Osteocyte (in vitro differentiated cells): ENCODE measurements at regions not wholly inside any gene's neighbourhood (a gene's known extent, or its start where the extent isn't known, plus 50 kb on each side); places are given as distances from the start of the nearest gene placed in this dataset.

Source experiments
- DNase-seq: peaks from one replicate; pipeline ENCODE4 v3.0.0; 2021; ENCODE audit warnings: mixed read lengths; ENCODE audit not compliant: unreplicated experiment; ENCODE audit errors: extremely low spot score
- H3K27ac Mint-ChIP-seq: one replicate; pipeline ENCODE4 v1.8.0; 2021; ENCODE audit warnings: mild to moderate bottlenecking, mixed read lengths; ENCODE audit not compliant: unreplicated experiment
- H3K27me3 Mint-ChIP-seq: one replicate; pipeline ENCODE4 v1.8.0; 2021; ENCODE audit warnings: mixed read lengths; ENCODE audit not compliant: unreplicated experiment
- H3K36me3 Mint-ChIP-seq: one replicate; pipeline ENCODE4 v1.8.0; 2021; ENCODE audit warnings: mixed read lengths; ENCODE audit not compliant: unreplicated experiment
- H3K4me1 Mint-ChIP-seq: one replicate; pipeline ENCODE4 v1.8.0; 2021; ENCODE audit warnings: mixed read lengths; ENCODE audit not compliant: unreplicated experiment
- H3K4me3 Mint-ChIP-seq: one replicate; pipeline ENCODE4 v1.8.0; 2021; ENCODE audit warnings: mild to moderate bottlenecking, moderate library complexity, mixed read lengths; ENCODE audit not compliant: unreplicated experiment
- H3K9me3 Mint-ChIP-seq: one replicate; pipeline ENCODE4 v1.8.0; 2021; ENCODE audit warnings: mixed read lengths; ENCODE audit not compliant: unreplicated experiment
- TF ChIP-seq, protein P1 (sequence below): fragments of 200-600 bp; sonication (generic); IDR thresholded peaks from 2 replicates; pipeline ENCODE4 v1.5.0; 2021; ENCODE audit warnings: antibody characterized with exemption, mild to moderate bottlenecking, moderate library complexity

DNA sequence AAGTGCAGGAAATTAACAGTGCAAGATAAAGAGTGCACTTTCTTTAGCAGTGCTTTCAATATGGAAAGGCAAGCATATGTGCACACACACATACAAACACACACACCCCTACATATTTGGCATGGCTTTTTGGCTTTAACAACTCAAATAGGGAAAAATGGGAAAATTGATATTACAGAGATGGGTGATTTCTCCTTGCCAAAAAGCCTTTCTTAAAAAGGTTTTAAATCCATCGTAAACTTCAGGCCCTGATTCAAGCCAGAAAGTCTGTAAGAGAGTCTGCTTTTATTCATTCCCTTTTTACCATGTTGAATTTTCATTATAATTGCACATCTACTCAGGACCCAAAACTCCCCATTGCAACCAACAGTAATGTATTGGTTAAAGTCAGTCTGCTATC lies 612.0 kb upstream of the ACTRT1 start:
- Mint-ChIP-seq H3K36me3 (no peaks in the 10 kb centered on the region), H3K27me3 (no peaks in the 10 kb centered on the region), H3K4me1 (no peaks in the 10 kb centered on the region), H3K4me3 (no peak overlapping the region), H3K27ac (no peak overlapping the region), H3K9me3 (peaks cover 46% of the 10 kb centered on the region)
- DNase-seq = no peak
- TF ChIP-seq, protein P1, sequence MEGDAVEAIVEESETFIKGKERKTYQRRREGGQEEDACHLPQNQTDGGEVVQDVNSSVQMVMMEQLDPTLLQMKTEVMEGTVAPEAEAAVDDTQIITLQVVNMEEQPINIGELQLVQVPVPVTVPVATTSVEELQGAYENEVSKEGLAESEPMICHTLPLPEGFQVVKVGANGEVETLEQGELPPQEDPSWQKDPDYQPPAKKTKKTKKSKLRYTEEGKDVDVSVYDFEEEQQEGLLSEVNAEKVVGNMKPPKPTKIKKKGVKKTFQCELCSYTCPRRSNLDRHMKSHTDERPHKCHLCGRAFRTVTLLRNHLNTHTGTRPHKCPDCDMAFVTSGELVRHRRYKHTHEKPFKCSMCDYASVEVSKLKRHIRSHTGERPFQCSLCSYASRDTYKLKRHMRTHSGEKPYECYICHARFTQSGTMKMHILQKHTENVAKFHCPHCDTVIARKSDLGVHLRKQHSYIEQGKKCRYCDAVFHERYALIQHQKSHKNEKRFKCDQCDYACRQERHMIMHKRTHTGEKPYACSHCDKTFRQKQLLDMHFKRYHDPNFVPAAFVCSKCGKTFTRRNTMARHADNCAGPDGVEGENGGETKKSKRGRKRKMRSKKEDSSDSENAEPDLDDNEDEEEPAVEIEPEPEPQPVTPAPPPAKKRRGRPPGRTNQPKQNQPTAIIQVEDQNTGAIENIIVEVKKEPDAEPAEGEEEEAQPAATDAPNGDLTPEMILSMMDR = no peak

DNA sequence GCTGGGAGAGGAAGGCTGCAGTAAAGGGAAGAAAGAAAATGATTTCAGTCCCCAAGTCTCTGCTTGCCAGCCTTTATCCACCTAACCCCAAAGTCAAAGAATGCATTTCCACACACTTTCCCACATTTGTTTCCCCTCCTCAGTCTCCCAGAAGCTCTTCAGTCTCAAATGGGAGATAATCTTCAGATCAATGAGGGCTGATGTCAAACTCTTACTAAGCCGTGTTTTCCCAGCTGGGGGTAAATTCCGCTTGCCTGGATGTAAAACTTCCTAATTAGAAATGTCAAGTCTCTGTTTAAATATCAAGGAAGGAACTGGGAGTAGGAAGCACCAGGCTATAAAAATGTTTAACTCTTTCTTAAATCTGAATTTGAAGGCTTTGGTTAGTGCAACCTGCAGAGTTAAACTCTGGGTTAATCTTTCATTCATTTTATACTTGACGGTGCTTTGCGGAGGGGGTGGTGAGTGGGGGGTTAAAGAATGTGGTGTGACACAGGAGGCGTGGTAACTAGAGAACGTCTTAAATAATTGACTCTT lies 601.4 kb upstream of the ACTRT1 start:
- DNase-seq = no peak
- Mint-ChIP-seq H3K27ac (no peak overlapping the region), H3K9me3 (peaks cover 30% of the 10 kb centered on the region), H3K27me3 (no peaks in the 10 kb centered on the region), H3K4me1 (no peaks in the 10 kb centered on the region), H3K36me3 (no peaks in the 10 kb centered on the region), H3K4me3 (no peak overlapping the region)
- TF ChIP-seq, protein P1 = no peak

DNA sequence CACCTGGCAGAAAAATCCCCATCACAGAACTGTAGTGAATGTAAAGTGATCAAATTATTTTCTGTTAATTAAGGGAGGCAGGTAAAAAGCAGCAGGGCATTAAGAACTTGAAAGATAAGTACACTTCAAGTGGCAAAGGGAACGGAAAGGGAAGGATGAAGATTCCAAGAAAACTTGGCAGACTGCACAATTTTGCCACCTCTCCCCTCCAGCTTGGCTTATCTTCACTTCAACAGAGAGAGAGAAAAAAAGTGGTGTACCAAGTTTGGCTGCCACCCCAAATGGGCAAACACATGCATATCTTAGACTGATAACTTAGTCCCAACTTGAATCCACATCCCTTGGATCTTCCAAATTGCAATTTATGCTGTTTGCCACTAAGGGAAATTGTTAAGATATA lies 598.1 kb upstream of the ACTRT1 start:
- TF ChIP-seq, protein P1 = no peak
- no peak overlapping the region for H3K27ac Mint-ChIP-seq
- no peaks in the 10 kb centered on the region for H3K27me3 Mint-ChIP-seq
- no peaks in the 10 kb centered on the region for H3K36me3 Mint-ChIP-seq
- H3K9me3 Mint-ChIP-seq = peaks cover 21% of the 10 kb centered on the region
- no peak overlapping the region for H3K4me3 Mint-ChIP-seq
- no peak for DNase-seq
- no peaks in the 10 kb centered on the region for H3K4me1 Mint-ChIP-seq

DNA sequence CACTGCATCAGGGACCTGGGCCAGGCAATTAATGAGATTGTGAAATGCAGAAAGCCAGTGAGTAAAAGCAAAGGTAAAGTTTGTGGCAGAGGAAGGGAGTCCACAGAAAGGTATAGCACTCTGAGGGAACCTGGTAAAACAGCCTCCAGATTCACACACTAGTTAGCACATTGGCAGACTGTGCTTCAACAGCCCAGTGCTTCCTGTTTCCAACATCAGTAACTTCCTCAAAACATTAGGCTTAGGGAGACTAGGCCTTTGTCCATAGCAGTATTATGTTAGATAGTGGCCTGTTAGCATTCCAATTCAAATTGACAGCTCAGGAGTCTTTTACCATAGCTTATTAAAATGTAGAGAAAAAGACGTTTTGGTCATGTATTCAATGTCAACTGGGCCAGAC lies 582.6 kb upstream of the ACTRT1 start:
- H3K36me3 Mint-ChIP-seq = no peaks in the 10 kb centered on the region
- no peak overlapping the region for H3K27ac Mint-ChIP-seq
- peaks cover 8% of the 10 kb centered on the region for H3K9me3 Mint-ChIP-seq
- TF ChIP-seq, protein P1 = no peak
- no peaks in the 10 kb centered on the region for H3K27me3 Mint-ChIP-seq
- no peak overlapping the region for H3K4me3 Mint-ChIP-seq
- no peak for DNase-seq
- H3K4me1 Mint-ChIP-seq = no peaks in the 10 kb centered on the region

DNA sequence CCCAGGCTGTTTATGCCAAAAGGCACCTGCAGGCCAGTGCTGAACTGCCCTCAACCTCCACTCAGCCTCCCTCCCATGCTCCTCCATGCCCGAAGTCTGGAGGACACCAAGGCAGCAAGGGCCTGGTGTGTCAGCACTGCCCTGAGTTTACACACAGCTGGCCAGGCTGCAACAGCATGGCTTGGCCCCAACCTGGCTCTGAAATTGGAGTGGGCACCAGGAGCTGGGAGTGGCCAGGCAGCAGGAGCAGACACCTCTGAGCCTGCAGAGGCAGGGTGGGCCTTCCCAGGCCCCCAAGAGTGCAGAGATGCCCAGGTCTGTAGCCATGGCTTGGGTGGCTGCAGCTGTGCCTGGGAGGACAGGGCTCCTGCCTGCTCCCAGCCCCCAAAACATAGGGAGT lies 571.2 kb upstream of the ACTRT1 start:
- H3K4me1 Mint-ChIP-seq = no peaks in the 10 kb centered on the region
- no peak overlapping the region for H3K4me3 Mint-ChIP-seq
- H3K36me3 Mint-ChIP-seq = no peaks in the 10 kb centered on the region
- DNase-seq = no peak
- TF ChIP-seq, protein P1 = no peak
- no peaks in the 10 kb centered on the region for H3K27me3 Mint-ChIP-seq
- H3K27ac Mint-ChIP-seq = no peak overlapping the region
- H3K9me3 Mint-ChIP-seq = peaks cover 23% of the 10 kb centered on the region
